ENCODE measurements at regions not wholly inside any gene's neighbourhood (a gene's known extent, or its start where the extent isn't known, plus 50 kb on each side); places are given as distances from the start of the nearest gene placed in this dataset.

GRCh38 chr19:28166025-28166424, 1046.9 kb downstream of the UQCRFS1 start:
- H3K27me3 ChIP-seq = peaks cover 0 to 5% (median 0%) of the 10 kb centered on the region in 7 donors
- no peaks in the 10 kb centered on the region for H3K4me1 ChIP-seq
- H3K4me3 ChIP-seq = no peak overlapping the region
- no peak for DNase-seq
- peaks cover 0 to 7% (median 0%) of the 10 kb centered on the region in 11 donors for H3K9me3 ChIP-seq
- ATAC-seq = no peak
- no peak overlapping the region for H3K27ac ChIP-seq
- H3K36me3 ChIP-seq = no peaks in the 10 kb centered on the region
- 77 to 92% methylated on average over 8 of the region's 8 CpGs for WGBS, 2 donors
- TF ChIP-seq, protein P1, sequence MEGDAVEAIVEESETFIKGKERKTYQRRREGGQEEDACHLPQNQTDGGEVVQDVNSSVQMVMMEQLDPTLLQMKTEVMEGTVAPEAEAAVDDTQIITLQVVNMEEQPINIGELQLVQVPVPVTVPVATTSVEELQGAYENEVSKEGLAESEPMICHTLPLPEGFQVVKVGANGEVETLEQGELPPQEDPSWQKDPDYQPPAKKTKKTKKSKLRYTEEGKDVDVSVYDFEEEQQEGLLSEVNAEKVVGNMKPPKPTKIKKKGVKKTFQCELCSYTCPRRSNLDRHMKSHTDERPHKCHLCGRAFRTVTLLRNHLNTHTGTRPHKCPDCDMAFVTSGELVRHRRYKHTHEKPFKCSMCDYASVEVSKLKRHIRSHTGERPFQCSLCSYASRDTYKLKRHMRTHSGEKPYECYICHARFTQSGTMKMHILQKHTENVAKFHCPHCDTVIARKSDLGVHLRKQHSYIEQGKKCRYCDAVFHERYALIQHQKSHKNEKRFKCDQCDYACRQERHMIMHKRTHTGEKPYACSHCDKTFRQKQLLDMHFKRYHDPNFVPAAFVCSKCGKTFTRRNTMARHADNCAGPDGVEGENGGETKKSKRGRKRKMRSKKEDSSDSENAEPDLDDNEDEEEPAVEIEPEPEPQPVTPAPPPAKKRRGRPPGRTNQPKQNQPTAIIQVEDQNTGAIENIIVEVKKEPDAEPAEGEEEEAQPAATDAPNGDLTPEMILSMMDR (IDR thresholded peaks at IDR 0.05) = no peak
- intact Hi-C loops (cut with DNase I) = no loop called here

- intact Hi-C loops (cut with DNase I) = no loop called here
- TF ChIP-seq, protein P1 (IDR thresholded peaks at IDR 0.05) = no peak
- no peak for DNase-seq
- no peaks in the 10 kb centered on the region for H3K4me1 ChIP-seq
- peaks cover 0 to 5% (median 0%) of the 10 kb centered on the region in 7 donors for H3K27me3 ChIP-seq
- WGBS, 2 donors = 27 to 37% methylated on average over 3 of the region's 3 CpGs
- no peaks in the 10 kb centered on the region for H3K36me3 ChIP-seq
- no peak overlapping the region for H3K27ac ChIP-seq
- no peak for ATAC-seq
- peaks cover 0 to 23% (median 0%) of the 10 kb centered on the region in 11 donors for H3K9me3 ChIP-seq
- no peak overlapping the region for H3K4me3 ChIP-seq
Measured at GRCh38 chr19:28164214-28164613, 1048.7 kb downstream of the UQCRFS1 start.

- H3K36me3 ChIP-seq = no peaks in the 10 kb centered on the region
- no peak overlapping the region for H3K27ac ChIP-seq
- intact Hi-C loops (cut with DNase I) = no loop called here
- peaks cover 0 to 8% (median 0%) of the 10 kb centered on the region in 9 donors for H3K4me1 ChIP-seq
- H3K9me3 ChIP-seq = peaks cover 0 to 42% (median 4%) of the 10 kb centered on the region in 11 donors
- TF ChIP-seq, protein P1 (IDR thresholded peaks at IDR 0.05) = no peak
- DNase-seq (no peak), ATAC-seq (no peak)
- no peaks in the 10 kb centered on the region for H3K27me3 ChIP-seq
- H3K4me3 ChIP-seq = no peak overlapping the region
Measured at GRCh38 chr19:28159065-28159464, 1053.9 kb downstream of the UQCRFS1 start.

- H3K27ac ChIP-seq = no peak overlapping the region
- no peak overlapping the region for H3K4me3 ChIP-seq
- DNase-seq (no peak), ATAC-seq (no peak)
- WGBS, 2 donors = 89 to 93% methylated on average over 1 of the region's 1 CpG
- H3K9me3 ChIP-seq = peaks cover 0 to 29% (median 4%) of the 10 kb centered on the region in 11 donors
- no peaks in the 10 kb centered on the region for H3K36me3 ChIP-seq
- TF ChIP-seq, protein P1 (IDR thresholded peaks at IDR 0.05) = no peak
- H3K4me1 ChIP-seq = peaks cover 0 to 8% (median 0%) of the 10 kb centered on the region in 9 donors
- intact Hi-C loops (cut with DNase I) = no loop called here
- H3K27me3 ChIP-seq = no peaks in the 10 kb centered on the region
Measured at GRCh38 chr19:28155265-28155664, 1057.7 kb downstream of the UQCRFS1 start.

All from heart right ventricle (tissue), 16 donors.